Gastrocnemius medialis (tissue), 4 donors: ENCODE measurements at regions not wholly inside any gene's neighbourhood (a gene's known extent, or its start where the extent isn't known, plus 50 kb on each side); places are given as distances from the start of the nearest gene placed in this dataset.

Source experiments
- CTCF ChIP-seq, 5 experiments: fragments of 450-650 bp in 3 of 5; fragments of 200-600 bp in 2 of 5; sonication (generic) in 2 of 5; IDR thresholded peaks in 4 of 5; conservative IDR thresholded peaks in 1 of 5; 1 replicate in 4 of 5; 2 replicates in 1 of 5; pipeline ENCODE4 v1.5.1; 2016 to 2019; ENCODE audit warnings: antibody characterized with exemption in 5 of 5, mild to moderate bottlenecking in 3 of 5, moderate library complexity in 3 of 5
- POLR2A ChIP-seq, 2 donors: fragments of 450-650 bp; IDR thresholded peaks; one replicate each; pipeline ENCODE4 v1.6.1; 2017; ENCODE audit warnings: antibody characterized with exemption in 2 of 2, mild to moderate bottlenecking in 2 of 2, moderate library complexity in 2 of 2

- no peak for TF ChIP-seq CTCF (IDR thresholded peaks at IDR 0.05 in 4 of 5, conservative IDR thresholded peaks at IDR 0.05 in 1 of 5)
- TF ChIP-seq POLR2A (IDR thresholded peaks at IDR 0.05) = no peak
Measured at GRCh38 chr20:41770965-41771364, 152.8 kb upstream of the CHD6 start.
